GM19397 (cell line): ENCODE measurements at regions not wholly inside any gene's neighbourhood (a gene's known extent, or its start where the extent isn't known, plus 50 kb on each side); places are given as distances from the start of the nearest gene placed in this dataset.

Experiments used
- ATAC-seq: cut with Tn5 transposase; IDR thresholded peaks from one replicate; pipeline ENCODE4 v1.9.1; 2021; ENCODE audit warnings: mild to moderate bottlenecking, moderate library complexity; ENCODE audit not compliant: unreplicated experiment

DNA sequence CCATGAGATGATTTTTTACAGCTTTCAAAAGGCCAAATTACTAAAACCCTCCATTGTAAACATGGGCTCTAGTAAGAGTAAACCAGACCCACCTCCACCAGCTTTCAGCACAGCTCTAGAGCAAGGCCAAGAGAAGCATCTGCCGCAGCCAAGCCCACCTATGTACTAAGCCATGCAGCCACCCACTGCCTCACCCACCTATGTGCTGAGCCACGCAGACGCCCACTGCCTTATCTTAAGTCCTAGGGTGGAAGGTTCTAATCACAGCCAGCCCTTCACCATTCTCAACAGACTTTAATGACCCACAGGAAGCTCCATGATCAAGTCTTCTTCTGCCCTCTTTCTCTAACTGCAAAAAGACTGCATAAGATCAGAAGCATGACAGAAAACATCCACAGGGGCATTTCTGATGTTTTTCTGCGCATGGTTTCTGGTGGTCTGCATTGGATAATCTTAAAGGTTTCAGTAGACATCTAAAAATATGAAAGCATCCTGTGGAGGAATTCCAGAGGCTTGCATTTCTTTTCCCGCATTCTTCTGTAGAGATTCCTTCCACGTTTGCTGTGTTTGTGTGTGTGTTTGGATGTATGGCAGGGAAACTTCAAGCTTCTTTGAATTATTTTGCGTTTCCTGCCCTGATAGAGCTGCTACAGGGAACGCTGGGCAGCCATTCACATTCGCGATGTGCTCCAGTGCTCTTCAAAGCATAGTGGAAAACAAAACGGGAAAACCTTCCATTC lies 286.1 kb upstream of the KLF6 start:
- no peak for ATAC-seq

GRCh38 chr10:4070184-4070583 lies 285.2 kb upstream of the KLF6 start:
- ATAC-seq: no peak

GRCh38 chr10:4069491-4069890 lies 284.5 kb upstream of the KLF6 start:
- ATAC-seq: no peak

- no peak for ATAC-seq
Measured at GRCh38 chr10:4068629-4069028, 283.6 kb upstream of the KLF6 start.

- no peak for ATAC-seq
Measured at GRCh38 chr10:4067931-4068561, 283.0 kb upstream of the KLF6 start.

DNA sequence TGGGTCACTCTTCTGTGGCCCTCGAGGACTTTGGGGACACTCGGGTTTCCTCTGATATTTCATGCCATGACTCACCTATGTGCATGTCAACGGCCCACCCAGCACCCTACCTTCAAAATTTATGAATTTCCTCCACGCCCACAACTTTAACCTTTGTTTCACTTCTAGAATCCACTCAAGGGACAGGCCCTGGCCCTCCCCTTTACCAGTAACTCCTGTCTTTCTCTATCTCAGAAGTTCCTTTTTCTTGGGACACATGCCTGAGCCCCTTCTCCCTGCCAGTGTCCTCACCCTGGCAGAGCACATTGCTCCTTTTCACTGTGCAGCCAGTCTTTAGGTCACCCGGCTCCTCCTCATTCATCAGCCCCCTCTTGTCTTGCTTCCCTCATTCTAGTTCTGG lies 282.5 kb upstream of the KLF6 start:
- no peak for ATAC-seq

- ATAC-seq: no peak
Measured at GRCh38 chr10:4066581-4067390, 281.8 kb upstream of the KLF6 start.

DNA sequence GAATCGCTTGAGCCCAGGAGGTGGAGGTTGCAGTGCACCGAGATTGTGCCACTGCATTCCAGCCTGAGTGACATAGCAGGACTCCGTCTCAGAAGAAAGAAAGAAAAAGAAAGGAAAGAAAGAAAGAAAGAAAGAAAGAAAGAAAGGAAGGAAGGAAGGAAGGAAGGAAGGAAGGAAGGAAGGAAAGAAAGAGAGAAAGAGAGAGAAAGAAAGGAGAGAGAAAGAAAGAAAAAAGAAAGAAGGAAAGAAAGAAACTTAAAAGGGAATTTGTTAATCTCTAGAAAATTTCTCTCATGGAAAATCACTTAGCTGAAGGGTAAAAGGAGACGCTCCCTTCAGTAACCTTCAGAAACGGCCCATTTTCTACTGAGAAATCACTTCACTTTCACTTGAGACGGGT lies 279.5 kb upstream of the KLF6 start:
- no peak for ATAC-seq

- ATAC-seq: no peak
Measured at GRCh38 chr10:4063717-4064116, 278.7 kb upstream of the KLF6 start.

- no peak for ATAC-seq
Measured at GRCh38 chr10:4062751-4063150, 277.7 kb upstream of the KLF6 start.

GRCh38 chr10:4062072-4062471 lies 277.1 kb upstream of the KLF6 start:
- no peak for ATAC-seq

- ATAC-seq: no peak
Measured at GRCh38 chr10:4061441-4061951, 276.5 kb upstream of the KLF6 start.

DNA sequence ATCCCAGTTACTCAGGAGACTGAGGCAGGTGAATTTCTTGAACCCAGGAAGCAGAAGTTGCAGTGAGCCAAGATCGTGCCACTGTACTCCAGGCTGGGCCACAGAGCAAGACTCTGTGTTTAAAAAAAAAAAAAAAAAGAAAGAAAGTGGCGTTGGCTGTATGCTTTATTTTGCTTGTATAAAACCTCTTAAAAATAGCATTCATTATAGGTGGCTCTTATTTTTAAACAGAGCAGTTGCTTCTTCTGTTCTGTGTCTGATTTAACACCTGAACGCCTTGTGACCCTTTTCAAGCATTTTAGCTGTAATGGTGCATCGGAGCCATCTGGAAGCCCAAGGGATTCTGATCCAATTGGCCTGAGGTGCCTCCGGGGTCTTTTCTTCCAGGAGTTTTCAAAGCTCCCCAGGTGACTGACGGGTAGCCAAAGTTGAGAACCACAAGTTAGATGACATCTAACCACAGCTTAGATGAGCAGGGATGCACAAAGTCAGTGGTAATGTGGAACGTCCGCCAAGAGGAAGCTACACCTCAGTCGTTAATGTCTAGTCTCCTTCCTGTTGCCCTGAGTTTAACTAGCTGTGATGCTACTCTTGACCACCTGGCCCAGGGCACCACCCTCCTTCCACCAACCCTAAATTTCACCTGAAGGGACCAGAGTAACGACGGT lies 274.6 kb upstream of the KLF6 start:
- ATAC-seq: peak; percentile 68

DNA sequence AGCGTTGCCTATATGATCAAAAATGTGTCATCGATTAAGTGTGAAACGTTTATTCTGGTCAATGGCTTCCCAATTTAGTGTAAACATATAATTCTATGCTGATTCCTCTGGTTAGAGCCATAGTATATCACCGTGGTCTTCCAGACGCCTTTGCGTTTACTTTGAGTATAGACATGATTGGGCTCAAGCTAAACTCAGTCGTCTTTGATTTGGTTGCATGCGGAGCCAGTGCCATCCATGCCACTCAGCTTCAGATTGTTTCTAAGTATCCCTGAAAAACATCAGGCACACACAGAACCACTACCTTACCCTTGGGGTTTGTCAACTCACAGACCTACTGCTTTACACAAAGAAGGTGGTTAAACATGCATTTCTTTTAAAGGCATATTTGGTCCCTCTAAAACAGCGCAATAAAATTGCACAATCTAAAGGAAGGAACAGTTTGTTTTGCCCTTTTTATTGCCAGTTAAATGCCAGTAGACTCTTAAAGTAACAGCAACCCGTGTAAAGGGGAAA lies 273.6 kb upstream of the KLF6 start:
- no peak for ATAC-seq

GRCh38 chr10:4057725-4058513 lies 272.9 kb upstream of the KLF6 start:
- ATAC-seq: no peak

DNA sequence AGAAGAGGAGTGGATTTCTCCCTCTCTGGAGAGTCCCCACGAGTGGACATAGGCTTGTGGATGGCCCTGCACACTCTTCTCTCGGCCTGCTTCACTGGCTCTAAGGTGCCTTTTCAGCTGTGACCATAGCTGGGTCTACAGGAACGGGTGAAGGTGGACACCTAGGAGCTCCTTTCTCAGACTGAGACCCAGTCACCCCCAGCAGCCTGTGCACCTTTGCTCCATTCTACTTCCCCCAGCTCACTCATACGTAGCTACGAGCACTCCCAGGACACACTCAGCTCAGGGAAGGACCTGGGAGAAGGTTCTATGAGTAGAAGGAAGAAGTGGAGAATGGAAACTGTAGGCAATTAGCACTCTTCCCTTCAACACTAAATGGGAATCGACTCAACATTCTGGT lies 272.0 kb upstream of the KLF6 start:
- no peak for ATAC-seq

DNA sequence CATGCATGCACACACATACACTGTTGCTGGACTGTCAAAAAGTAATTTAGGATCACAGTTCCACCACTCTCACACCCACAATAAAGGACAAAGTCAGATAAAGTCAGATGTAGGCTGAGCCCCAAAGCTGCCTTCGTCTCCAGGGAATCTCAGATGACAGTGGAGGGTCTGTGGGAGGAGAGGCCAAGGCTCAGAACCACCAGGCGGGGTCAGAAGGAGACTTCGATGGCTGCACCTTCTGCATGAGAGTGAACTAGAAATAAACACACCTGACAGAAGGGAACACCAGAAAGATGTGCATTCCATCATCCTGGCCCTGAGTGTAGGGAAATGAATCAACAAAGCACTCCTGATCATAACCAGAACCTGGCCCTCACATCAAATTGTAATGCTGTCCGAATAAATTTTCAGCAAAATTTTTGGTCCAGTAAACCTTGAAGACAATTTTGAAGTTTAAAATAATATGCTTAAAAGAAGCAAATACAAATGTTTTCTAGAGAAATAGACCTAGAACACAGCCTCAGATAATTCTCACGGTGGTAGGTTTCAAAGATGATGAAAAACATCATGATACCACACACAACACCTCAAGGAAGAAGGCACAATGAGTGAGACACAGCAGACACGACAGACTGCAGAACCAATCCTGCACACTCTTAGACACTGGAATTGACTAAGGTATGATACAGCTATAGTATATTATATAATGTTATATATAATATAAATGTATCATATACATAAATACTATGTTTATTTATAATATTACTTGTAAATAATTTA lies 269.8 kb upstream of the KLF6 start:
- ATAC-seq: no peak

DNA sequence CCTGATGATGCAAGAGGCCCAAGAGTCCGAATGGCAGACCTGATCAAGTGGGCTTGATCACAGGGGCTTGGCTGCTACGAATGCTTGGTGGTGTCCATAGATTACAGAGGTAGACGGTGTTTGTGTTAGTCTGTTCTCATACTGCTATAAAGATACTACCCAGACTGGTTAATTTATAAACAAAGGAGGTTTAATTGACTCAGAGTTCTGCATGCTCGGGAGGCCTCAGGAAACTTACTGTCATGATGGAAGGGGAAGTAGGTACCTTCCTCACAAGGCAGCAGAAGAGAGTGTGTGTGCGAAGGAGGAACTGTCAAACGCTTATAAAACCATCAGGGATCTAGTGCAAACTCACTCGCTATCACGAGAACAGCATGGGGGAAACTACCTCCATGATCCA lies 268.9 kb upstream of the KLF6 start:
- ATAC-seq: no peak

- ATAC-seq: no peak
Measured at GRCh38 chr10:4051641-4052151, 266.7 kb upstream of the KLF6 start.
